GM23338 (cell line): ENCODE measurements at regions not wholly inside any gene's neighbourhood (a gene's known extent, or its start where the extent isn't known, plus 50 kb on each side); places are given as distances from the start of the nearest gene placed in this dataset.

Experiments
- ATAC-seq: fragments of 200-7000 bp; cut with Tn5 transposase; 3 replicates; pipeline ENCODE4 v1.9.1; 2020
- DNase-seq: peaks from one replicate; pipeline ENCODE4 v3.0.0-alpha.2; 2015; ENCODE audit warnings: low spot score
- H2AFZ ChIP-seq: fragments of 200-600 bp; sonication (generic); 2 replicates; pipeline ENCODE4 v1.8.0; 2016; ENCODE audit warnings: antibody characterized with exemption, mild to moderate bottlenecking, moderate library complexity
- H3F3A ChIP-seq: fragments of 200-600 bp; sonication (generic); replicated peaks from 2 replicates; pipeline ENCODE4 v1.8.0; 2017; ENCODE audit warnings: antibody characterized with exemption, mixed run types, low read depth
- H3K27ac ChIP-seq: fragments of 200-600 bp; sonication (generic); 2 replicates; pipeline ENCODE4 v1.6.1; 2016; ENCODE audit warnings: low read depth
- H3K27me3 ChIP-seq: fragments of 200-600 bp; sonication (generic); 2 replicates; pipeline ENCODE4 v1.8.0; 2016; ENCODE audit warnings: mild to moderate bottlenecking, mixed run types, moderate library complexity; ENCODE audit not compliant: insufficient read depth
- H3K36me3 ChIP-seq: fragments of 200-600 bp; sonication (generic); 2 replicates; pipeline ENCODE4 v1.8.0; 2016; ENCODE audit warnings: mild to moderate bottlenecking; ENCODE audit not compliant: insufficient read depth
- H3K4me1 ChIP-seq: fragments of 200-600 bp; sonication (generic); 2 replicates; pipeline ENCODE4 v1.8.0; 2016; ENCODE audit warnings: mild to moderate bottlenecking, moderate library complexity; ENCODE audit not compliant: insufficient read depth
- H3K4me2 ChIP-seq: fragments of 200-600 bp; sonication (generic); 2 replicates; pipeline ENCODE4 v1.7.1; 2017; ENCODE audit warnings: mixed run types
- H3K4me3 ChIP-seq: fragments of 200-600 bp; sonication (generic); 2 replicates; pipeline ENCODE4 v1.6.1; 2016; ENCODE audit warnings: mixed run types
- H3K79me2 ChIP-seq: fragments of 200-600 bp; sonication (generic); replicated peaks from 2 replicates; pipeline ENCODE4 v1.8.0; 2017; ENCODE audit warnings: mild to moderate bottlenecking; ENCODE audit not compliant: insufficient read depth
- H3K9me2 ChIP-seq: fragments of 200-600 bp; sonication (generic); 2 replicates; pipeline ENCODE4 v1.8.0; 2017; ENCODE audit not compliant: insufficient read depth
- H4K20me1 ChIP-seq: fragments of 200-600 bp; sonication (generic); replicated peaks from 2 replicates; pipeline ENCODE4 v1.8.0; 2017; ENCODE audit warnings: mild to moderate bottlenecking; ENCODE audit not compliant: insufficient read depth
- H3K27ac Mint-ChIP-seq: 2 replicates; pipeline ENCODE4 v1.8.0; 2020; ENCODE audit warnings: inconsistent platforms, mild to moderate bottlenecking, moderate library complexity, mixed read lengths
- H3K27me3 Mint-ChIP-seq: 3 replicates; pipeline ENCODE4 v1.8.0; 2022; ENCODE audit warnings: low read depth, mild to moderate bottlenecking, moderate library complexity, mixed read lengths, inconsistent platforms; ENCODE audit not compliant: insufficient read depth, poor library complexity
- H3K36me3 Mint-ChIP-seq: 3 replicates; pipeline ENCODE4 v1.8.0; 2021; ENCODE audit warnings: low read depth, mild to moderate bottlenecking, inconsistent platforms, moderate library complexity, mixed read lengths
- H3K4me1 Mint-ChIP-seq: 3 replicates; pipeline ENCODE4 v1.8.0; 2020; ENCODE audit warnings: mild to moderate bottlenecking, inconsistent platforms, mixed read lengths
- H3K4me3 Mint-ChIP-seq: 3 replicates; pipeline ENCODE4 v1.8.0; 2021; ENCODE audit warnings: moderate library complexity, mild to moderate bottlenecking, inconsistent platforms, mixed read lengths
- H3K9me3 Mint-ChIP-seq: 3 replicates; pipeline ENCODE4 v1.8.0; 2020; ENCODE audit warnings: moderate library complexity, mild to moderate bottlenecking, inconsistent platforms, mixed read lengths
- CREB1 ChIP-seq: fragments of 250-450 bp; sonication (Bioruptor Pico); IDR thresholded peaks from 2 replicates; pipeline ENCODE4 v1.5.0; 2020; ENCODE audit warnings: low read depth, mild to moderate bottlenecking, moderate library complexity
- EZH2 ChIP-seq: fragments of 200-600 bp; sonication (generic); IDR thresholded peaks from one replicate; pipeline ENCODE4 v1.8.0; 2017; ENCODE audit warnings: antibody characterized with exemption, mild to moderate bottlenecking, low read depth; ENCODE audit not compliant: unreplicated experiment
- EZH2phosphoT487 ChIP-seq: fragments of 200-600 bp; sonication (generic); IDR thresholded peaks from one replicate; pipeline ENCODE4 v1.8.1; 2018; ENCODE audit warnings: antibody characterized with exemption; ENCODE audit not compliant: unreplicated experiment
- JUNB ChIP-seq: IDR thresholded peaks from one replicate; pipeline ENCODE4 v1.6.1; 2016; ENCODE audit warnings: antibody characterized with exemption; ENCODE audit not compliant: unreplicated experiment
- NANOG ChIP-seq: IDR thresholded peaks from 2 replicates; pipeline ENCODE4 v1.6.1; 2016; ENCODE audit warnings: antibody characterized with exemption, borderline replicate concordance
- POLR2AphosphoS5 ChIP-seq: IDR thresholded peaks from 2 replicates; pipeline ENCODE4 v1.6.1; 2016; ENCODE audit warnings: antibody characterized with exemption, low read depth
- REST ChIP-seq: IDR thresholded peaks from one replicate; pipeline ENCODE4 v1.6.1; 2018; ENCODE audit warnings: antibody characterized with exemption; ENCODE audit not compliant: unreplicated experiment
- STAT1 ChIP-seq: IDR thresholded peaks from one replicate; pipeline ENCODE4 v1.6.1; 2016; ENCODE audit warnings: antibody characterized with exemption; ENCODE audit not compliant: unreplicated experiment
- ZNF114 ChIP-seq: fragments of 250-450 bp; sonication (Bioruptor Pico); IDR thresholded peaks from 2 replicates; pipeline ENCODE4 v1.5.0; 2020; ENCODE audit warnings: mild to moderate bottlenecking, moderate library complexity
- ZNF331 ChIP-seq: fragments of 250-450 bp; sonication (Bioruptor Pico); IDR thresholded peaks from 2 replicates; pipeline ENCODE4 v1.5.0; 2020; ENCODE audit warnings: low read depth, mild to moderate bottlenecking, moderate library complexity
- TF ChIP-seq, protein P1 (sequence below): fragments of 250-450 bp; sonication (Bioruptor Pico); IDR thresholded peaks from 2 replicates; pipeline ENCODE4 v1.5.0; 2020; ENCODE audit warnings: mild to moderate bottlenecking, moderate library complexity
- TF ChIP-seq, protein P2 (sequence below), 2 experiments: fragments of 200-600 bp in 1 of 2; sonication (generic) in 1 of 2; conservative IDR thresholded peaks; 2 replicates each; pipeline versions ENCODE4 v1.5.1 to v1.6.1; 2016 to 2017; ENCODE audit warnings: antibody characterized with exemption in 2 of 2, low read depth in 2 of 2, mild to moderate bottlenecking in 2 of 2, moderate library complexity in 1 of 2
- TF ChIP-seq, protein P3 (sequence below): IDR thresholded peaks from 2 replicates; pipeline ENCODE4 v1.6.1; 2016; ENCODE audit warnings: antibody characterized with exemption

- H3K79me2 ChIP-seq = no peaks in the 10 kb centered on the region
- no peaks in the 10 kb centered on the region for H4K20me1 ChIP-seq
- no peak overlapping the region for H3K4me2 ChIP-seq
- DNase-seq (no peak), ATAC-seq (no peak)
- no peaks in the 10 kb centered on the region for H3K27me3 ChIP-seq
- no peak overlapping the region for H3K4me3 Mint-ChIP-seq
- no peaks in the 10 kb centered on the region for H3K36me3 ChIP-seq
- peaks cover 8% of the 10 kb centered on the region; the same call in 1 of the 2 replicates for H3K9me2 ChIP-seq
- H3K36me3 Mint-ChIP-seq = peaks cover 3% of the 10 kb centered on the region; the same call in 1 of the 3 replicates
- H2AFZ ChIP-seq = no peak overlapping the region
- no peaks in the 10 kb centered on the region for H3K27me3 Mint-ChIP-seq
- H3K9me3 Mint-ChIP-seq = peaks cover 5% of the 10 kb centered on the region; the same call in 2 of the 3 replicates
- H3F3A ChIP-seq = no peaks in the 10 kb centered on the region
- no peak overlapping the region for H3K27ac ChIP-seq
- no peak overlapping the region for H3K27ac Mint-ChIP-seq
- no peaks in the 10 kb centered on the region for H3K4me1 ChIP-seq
- H3K4me1 Mint-ChIP-seq = no peaks in the 10 kb centered on the region
- no peak overlapping the region for H3K4me3 ChIP-seq
- no peak for TF ChIP-seq EZH2
- no peak for TF ChIP-seq NANOG
- TF ChIP-seq ZNF331 (CRISPR knock-in tag) = no peak
- TF ChIP-seq, protein P1, sequence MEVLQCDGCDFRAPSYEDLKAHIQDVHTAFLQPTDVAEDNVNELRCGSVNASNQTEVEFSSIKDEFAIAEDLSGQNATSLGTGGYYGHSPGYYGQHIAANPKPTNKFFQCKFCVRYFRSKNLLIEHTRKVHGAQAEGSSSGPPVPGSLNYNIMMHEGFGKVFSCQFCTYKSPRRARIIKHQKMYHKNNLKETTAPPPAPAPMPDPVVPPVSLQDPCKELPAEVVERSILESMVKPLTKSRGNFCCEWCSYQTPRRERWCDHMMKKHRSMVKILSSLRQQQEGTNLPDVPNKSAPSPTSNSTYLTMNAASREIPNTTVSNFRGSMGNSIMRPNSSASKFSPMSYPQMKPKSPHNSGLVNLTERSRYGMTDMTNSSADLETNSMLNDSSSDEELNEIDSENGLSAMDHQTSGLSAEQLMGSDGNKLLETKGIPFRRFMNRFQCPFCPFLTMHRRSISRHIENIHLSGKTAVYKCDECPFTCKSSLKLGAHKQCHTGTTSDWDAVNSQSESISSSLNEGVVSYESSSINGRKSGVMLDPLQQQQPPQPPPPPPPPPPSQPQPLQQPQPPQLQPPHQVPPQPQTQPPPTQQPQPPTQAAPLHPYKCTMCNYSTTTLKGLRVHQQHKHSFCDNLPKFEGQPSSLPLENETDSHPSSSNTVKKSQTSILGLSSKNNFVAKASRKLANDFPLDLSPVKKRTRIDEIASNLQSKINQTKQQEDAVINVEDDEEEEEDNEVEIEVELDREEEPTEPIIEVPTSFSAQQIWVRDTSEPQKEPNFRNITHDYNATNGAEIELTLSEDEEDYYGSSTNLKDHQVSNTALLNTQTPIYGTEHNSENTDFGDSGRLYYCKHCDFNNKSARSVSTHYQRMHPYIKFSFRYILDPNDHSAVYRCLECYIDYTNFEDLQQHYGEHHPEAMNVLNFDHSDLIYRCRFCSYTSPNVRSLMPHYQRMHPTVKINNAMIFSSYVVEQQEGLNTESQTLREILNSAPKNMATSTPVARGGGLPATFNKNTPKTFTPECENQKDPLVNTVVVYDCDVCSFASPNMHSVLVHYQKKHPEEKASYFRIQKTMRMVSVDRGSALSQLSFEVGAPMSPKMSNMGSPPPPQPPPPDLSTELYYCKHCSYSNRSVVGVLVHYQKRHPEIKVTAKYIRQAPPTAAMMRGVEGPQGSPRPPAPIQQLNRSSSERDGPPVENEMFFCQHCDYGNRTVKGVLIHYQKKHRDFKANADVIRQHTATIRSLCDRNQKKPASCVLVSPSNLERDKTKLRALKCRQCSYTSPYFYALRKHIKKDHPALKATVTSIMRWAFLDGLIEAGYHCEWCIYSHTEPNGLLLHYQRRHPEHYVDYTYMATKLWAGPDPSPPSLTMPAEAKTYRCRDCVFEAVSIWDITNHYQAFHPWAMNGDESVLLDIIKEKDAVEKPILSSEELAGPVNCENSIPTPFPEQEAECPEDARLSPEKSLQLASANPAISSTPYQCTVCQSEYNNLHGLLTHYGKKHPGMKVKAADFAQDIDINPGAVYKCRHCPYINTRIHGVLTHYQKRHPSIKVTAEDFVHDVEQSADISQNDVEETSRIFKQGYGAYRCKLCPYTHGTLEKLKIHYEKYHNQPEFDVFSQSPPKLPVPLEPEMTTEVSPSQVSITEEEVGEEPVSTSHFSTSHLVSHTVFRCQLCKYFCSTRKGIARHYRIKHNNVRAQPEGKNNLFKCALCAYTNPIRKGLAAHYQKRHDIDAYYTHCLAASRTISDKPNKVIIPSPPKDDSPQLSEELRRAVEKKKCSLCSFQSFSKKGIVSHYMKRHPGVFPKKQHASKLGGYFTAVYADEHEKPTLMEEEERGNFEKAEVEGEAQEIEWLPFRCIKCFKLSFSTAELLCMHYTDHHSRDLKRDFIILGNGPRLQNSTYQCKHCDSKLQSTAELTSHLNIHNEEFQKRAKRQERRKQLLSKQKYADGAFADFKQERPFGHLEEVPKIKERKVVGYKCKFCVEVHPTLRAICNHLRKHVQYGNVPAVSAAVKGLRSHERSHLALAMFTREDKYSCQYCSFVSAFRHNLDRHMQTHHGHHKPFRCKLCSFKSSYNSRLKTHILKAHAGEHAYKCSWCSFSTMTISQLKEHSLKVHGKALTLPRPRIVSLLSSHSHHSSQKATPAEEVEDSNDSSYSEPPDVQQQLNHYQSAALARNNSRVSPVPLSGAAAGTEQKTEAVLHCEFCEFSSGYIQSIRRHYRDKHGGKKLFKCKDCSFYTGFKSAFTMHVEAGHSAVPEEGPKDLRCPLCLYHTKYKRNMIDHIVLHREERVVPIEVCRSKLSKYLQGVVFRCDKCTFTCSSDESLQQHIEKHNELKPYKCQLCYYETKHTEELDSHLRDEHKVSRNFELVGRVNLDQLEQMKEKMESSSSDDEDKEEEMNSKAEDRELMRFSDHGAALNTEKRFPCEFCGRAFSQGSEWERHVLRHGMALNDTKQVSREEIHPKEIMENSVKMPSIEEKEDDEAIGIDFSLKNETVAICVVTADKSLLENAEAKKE (CRISPR knock-in tag) = no peak
- TF ChIP-seq CREB1 (CRISPR knock-in tag) = no peak
- no peak for TF ChIP-seq REST
- TF ChIP-seq STAT1 = no peak
- TF ChIP-seq, protein P2, sequence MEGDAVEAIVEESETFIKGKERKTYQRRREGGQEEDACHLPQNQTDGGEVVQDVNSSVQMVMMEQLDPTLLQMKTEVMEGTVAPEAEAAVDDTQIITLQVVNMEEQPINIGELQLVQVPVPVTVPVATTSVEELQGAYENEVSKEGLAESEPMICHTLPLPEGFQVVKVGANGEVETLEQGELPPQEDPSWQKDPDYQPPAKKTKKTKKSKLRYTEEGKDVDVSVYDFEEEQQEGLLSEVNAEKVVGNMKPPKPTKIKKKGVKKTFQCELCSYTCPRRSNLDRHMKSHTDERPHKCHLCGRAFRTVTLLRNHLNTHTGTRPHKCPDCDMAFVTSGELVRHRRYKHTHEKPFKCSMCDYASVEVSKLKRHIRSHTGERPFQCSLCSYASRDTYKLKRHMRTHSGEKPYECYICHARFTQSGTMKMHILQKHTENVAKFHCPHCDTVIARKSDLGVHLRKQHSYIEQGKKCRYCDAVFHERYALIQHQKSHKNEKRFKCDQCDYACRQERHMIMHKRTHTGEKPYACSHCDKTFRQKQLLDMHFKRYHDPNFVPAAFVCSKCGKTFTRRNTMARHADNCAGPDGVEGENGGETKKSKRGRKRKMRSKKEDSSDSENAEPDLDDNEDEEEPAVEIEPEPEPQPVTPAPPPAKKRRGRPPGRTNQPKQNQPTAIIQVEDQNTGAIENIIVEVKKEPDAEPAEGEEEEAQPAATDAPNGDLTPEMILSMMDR (conservative IDR thresholded peaks at IDR 0.05; ENCODE audit: low read depth in 2 of 2) = no peak
- no peak for TF ChIP-seq JUNB
- TF ChIP-seq, protein P3, sequence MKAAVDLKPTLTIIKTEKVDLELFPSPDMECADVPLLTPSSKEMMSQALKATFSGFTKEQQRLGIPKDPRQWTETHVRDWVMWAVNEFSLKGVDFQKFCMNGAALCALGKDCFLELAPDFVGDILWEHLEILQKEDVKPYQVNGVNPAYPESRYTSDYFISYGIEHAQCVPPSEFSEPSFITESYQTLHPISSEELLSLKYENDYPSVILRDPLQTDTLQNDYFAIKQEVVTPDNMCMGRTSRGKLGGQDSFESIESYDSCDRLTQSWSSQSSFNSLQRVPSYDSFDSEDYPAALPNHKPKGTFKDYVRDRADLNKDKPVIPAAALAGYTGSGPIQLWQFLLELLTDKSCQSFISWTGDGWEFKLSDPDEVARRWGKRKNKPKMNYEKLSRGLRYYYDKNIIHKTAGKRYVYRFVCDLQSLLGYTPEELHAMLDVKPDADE = no peak
- TF ChIP-seq ZNF114 (CRISPR knock-in tag) = no peak
- no peak for TF ChIP-seq POLR2AphosphoS5
- no peak for TF ChIP-seq EZH2phosphoT487
Measured at GRCh38 chr2:62597323-62597722, 91.3 kb upstream of the TMEM17 start.
